HS-27A (cell line): ENCODE measurements at regions not wholly inside any gene's neighbourhood (a gene's known extent, or its start where the extent isn't known, plus 50 kb on each side); places are given as distances from the start of the nearest gene placed in this dataset.
A peak's percentile ranks its signal among the peaks of the same experiment; 100 is the strongest.
"Not testable (repeated sequence)": the region's sequence is repeated elsewhere in the genome, so short reads cannot be mapped to it uniquely, and the experiment has no call there.

Source experiments
- DNase-seq: peaks from one replicate; pipeline ENCODE4 v3.0.0-alpha.2; 2012; ENCODE audit warnings: low read depth, missing footprints

GRCh38 chr21:10325546-10325945 lies 195.8 kb upstream of the TPTE start:
- peak; percentile 99 for DNase-seq

DNA sequence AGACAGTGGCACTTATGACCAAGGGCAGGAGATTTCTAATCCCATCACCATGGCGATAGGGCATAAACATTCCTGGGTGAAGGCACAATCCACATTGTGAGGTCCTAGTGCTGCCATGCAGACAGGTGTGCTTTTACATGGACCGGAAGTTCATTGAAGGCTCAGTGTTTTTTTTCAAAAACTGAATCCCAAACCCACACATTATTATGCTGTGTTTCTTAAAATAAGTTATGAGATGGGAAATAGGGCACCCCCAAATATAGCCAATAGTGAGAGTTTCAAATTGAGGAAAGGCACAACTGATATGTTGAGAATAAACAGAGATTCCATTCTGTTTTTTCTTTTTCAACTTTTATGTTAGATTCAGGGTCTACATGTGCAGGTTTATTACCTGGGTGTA lies 195.2 kb upstream of the TPTE start:
- DNase-seq = not testable (repeated sequence)

DNA sequence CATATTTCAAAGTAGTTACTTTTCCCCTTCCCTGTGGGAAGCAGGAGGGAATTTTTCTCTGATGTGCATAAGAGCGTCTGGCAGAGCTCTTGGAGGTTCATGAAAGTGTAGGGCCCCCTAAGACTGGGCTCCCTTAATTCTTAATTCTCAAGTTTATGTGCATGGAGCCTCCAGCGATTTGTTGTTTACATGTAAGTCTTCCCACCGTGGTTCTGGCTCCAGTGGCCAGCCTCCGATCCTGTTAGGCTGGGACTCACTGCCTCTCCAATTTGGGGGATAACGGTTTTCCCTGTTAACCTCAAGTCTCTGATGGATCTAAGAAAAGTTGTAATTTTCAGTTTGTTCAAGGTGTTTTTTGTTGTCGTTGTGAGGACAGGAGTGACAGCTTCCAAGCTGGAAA lies 192.7 kb upstream of the TPTE start:
- DNase-seq = not testable (repeated sequence)

GRCh38 chr21:10330641-10331119 lies 190.7 kb upstream of the TPTE start:
- DNase-seq = not testable (repeated sequence)

DNA sequence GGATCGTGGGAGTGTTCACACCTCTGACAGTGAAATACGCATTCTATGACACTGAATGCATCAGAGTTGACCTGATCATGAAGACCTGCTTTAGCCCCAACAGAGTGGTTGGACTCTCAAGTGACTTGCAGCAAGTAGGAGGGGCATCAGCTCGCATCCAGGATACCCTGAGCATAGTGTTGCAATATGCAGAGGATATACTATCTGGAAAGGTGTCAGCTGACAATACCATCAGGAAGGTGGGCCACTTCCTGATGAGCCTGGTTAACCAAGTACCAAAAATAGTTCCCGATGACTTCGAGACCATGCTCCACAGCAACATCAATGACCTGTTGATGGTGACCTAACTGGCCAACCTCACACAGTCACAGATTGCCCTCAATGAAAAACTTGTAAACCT lies 190.2 kb upstream of the TPTE start:
- DNase-seq = not testable (repeated sequence)

DNA sequence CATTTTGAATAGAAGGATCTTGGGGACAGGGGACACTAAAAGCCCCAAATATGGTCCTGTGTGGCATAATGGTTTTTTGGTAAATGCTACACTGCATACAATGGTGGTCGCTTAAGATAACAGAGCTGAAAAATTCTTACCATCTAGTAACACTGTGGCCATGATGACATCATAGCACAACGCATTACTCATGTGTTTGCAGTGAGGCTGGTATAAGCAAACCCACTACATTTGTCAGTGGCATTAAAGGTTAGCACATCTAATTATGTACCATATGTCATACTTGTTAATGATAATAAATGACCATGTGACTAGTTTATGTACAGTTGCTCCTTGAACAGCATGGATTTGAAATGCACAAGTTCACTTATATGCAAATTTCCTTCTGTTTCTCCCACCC lies 188.4 kb upstream of the TPTE start:
- DNase-seq = not testable (repeated sequence)

- DNase-seq = not testable (repeated sequence)
These were observed 187.0 kb upstream of the TPTE start for GRCh38 chr21:10334391-10334790.

DNA sequence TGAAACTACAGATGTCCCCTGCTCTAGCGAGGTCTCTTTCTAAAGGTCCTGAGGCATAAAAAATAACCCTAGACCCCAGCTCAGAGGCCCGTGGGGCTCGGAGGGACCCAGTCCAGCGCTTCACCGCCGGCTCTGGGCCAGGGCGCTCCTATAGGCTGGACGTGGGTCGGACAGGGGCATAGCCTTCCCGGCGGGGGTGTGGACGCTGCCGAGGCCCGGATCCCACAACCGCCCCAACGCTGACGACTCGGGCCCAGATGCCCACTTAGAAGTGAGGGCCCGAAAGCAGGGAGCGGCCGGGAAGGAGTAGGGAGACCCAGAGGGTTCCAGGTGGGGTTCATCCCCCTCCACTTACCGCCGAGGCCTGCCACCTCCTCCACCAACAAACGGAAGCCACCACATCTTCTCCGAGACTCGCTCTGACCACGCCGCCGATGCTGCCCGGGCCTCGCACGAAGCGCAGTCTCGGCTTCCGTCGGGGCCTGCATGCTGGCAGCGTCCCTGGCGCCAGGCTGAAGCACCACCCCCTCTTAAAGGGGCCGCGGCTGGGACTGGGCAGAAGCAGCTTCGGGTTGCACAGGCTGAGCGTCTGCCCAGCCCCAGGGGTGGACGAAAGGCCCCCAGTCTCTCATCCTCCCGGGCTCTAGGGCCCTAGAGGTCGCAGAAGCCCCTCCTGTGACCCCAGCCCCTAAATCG lies 179.0 kb upstream of the TPTE start:
- DNase-seq = not testable (repeated sequence)

GRCh38 chr21:10343146-10343935 lies 178.0 kb upstream of the TPTE start:
- not testable (repeated sequence) for DNase-seq

DNA sequence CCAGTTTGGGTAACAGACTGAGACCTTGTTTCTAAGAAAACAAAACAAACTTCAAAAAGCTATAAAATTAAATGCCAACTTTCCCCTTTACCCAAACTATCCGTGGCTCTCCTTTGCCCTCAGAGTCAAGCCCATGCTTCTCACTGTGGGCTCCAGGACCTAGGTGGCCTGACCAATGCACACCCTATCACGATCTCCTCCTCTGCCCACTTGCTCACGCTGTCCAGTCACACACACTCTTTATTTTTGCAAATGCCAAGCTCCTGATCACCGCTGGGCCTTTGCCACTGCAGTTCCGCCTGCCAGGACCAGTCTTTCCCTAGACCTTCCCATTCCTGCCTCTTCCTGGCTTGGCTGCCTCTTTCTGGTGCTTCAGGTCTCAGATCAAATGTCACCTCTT lies 177.1 kb upstream of the TPTE start:
- DNase-seq = not testable (repeated sequence)

DNA sequence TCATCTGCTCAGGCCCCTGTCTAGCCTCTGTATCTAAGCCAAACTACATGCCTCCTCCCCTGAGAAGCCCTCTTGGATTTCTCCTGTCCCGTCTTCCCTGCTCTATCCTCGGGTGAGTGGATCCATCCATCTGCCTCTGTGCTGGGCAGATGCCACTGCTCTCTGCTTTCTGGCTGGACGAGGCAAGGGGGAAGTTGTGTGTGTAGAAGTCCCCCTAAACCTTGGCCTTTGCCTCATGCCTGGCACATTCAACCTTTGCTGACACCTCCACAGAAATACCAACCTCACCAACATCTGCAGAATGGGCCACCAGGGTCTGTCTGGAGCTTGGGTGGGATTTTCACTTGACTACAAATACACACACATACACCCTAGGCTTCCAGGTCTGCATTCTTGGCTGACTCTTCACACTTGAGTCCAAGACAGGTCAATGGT lies 176.2 kb upstream of the TPTE start:
- not testable (repeated sequence) for DNase-seq

DNA sequence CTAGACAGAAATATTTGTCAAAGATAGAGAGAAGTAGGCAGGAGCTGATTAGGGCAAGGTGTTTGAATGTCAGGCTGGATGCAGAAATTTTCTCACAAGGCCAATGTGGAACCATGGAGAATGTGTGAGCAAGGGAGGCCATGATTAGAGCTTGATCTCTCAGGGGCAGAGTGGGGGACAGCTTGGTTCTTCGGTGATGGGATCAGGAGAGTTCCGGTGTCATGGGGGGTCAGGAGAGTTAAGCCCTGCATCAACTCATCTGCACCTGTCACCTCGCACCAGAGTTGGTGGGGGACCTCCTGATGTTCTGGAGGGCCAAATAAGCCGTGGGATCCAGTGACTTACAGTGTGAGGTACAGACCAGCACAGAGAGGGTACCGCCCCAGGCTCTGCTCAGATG lies 175.1 kb upstream of the TPTE start:
- not testable (repeated sequence) for DNase-seq

GRCh38 chr21:10346933-10347615 lies 174.3 kb upstream of the TPTE start:
- not testable (repeated sequence) for DNase-seq

DNA sequence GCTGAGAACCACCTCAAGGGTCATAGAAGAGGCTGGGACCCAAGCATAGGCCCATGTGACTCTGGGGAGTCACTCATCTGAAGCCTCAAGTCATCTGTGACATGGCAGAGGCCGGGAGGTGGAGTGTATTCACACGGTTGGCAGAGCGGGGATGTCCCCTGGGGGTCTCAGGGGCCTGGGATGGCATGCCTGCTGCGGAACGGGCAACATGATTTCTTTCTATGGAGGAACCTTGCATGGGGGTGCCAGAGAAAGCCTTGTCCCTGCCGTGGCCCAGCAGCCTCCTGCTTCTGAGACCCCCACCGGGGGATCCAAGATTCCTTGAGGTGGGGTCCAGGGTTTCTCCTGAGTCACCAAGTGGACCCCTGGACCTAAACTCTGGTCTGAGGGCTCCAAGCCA lies 173.7 kb upstream of the TPTE start:
- not testable (repeated sequence) for DNase-seq

- not testable (repeated sequence) for DNase-seq
These were observed 173.2 kb upstream of the TPTE start for GRCh38 chr21:10348150-10348549.

GRCh38 chr21:10354851-10355578 lies 166.4 kb upstream of the TPTE start:
- DNase-seq = not testable (repeated sequence)

GRCh38 chr21:10359120-10359519 lies 162.3 kb upstream of the TPTE start:
- DNase-seq = not testable (repeated sequence)

- not testable (repeated sequence) for DNase-seq
These were observed 161.5 kb upstream of the TPTE start for GRCh38 chr21:10359911-10360310.

DNA sequence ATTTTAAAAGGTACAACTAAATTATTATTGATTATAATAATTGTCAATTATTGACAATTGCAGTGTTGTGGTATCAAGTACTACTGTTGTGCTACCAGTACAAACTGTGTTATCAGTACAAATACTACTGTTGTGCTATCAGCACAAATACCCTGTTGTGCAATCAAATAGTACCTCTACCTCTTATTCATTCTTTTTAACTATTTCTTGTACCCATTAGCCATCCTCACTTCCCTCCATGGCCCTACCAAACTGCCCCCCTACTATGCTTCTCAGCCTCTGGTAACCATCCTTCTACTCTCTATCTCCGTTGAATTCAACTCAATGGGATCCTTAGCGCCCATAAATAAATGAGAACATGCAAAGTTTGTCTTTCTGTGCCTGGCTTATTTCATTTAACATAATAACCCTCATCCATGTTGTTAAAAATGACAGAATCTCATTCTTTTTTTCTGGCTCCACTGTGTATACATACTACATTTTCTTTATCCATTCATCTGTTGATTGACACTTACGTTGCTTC lies 160.1 kb upstream of the TPTE start:
- DNase-seq = not testable (repeated sequence)

GRCh38 chr21:10362816-10363215 lies 158.6 kb upstream of the TPTE start:
- DNase-seq = not testable (repeated sequence)

- not testable (repeated sequence) for DNase-seq
These were observed 158.1 kb upstream of the TPTE start for GRCh38 chr21:10363321-10363720.
